ENCODE measurements at regions not wholly inside any gene's neighbourhood (a gene's known extent, or its start where the extent isn't known, plus 50 kb on each side); places are given as distances from the start of the nearest gene placed in this dataset.

- Histone ChIP-seq H3K4me1 (peaks cover 27 to 42% (median 37%) of the 10 kb centered on the region in 4 donors), H3K4me3 (no peak overlapping the region), H3K27ac (peak overlapping the region in 3 of 5 donors; percentile 48 to 88 (median 88)), H3K9me3 (peaks cover 0 to 9% (median 2%) of the 10 kb centered on the region in 4 donors), H3K27me3 (no peaks in the 10 kb centered on the region), H3K36me3 (no peaks in the 10 kb centered on the region)
- TF ChIP-seq, protein P1, sequence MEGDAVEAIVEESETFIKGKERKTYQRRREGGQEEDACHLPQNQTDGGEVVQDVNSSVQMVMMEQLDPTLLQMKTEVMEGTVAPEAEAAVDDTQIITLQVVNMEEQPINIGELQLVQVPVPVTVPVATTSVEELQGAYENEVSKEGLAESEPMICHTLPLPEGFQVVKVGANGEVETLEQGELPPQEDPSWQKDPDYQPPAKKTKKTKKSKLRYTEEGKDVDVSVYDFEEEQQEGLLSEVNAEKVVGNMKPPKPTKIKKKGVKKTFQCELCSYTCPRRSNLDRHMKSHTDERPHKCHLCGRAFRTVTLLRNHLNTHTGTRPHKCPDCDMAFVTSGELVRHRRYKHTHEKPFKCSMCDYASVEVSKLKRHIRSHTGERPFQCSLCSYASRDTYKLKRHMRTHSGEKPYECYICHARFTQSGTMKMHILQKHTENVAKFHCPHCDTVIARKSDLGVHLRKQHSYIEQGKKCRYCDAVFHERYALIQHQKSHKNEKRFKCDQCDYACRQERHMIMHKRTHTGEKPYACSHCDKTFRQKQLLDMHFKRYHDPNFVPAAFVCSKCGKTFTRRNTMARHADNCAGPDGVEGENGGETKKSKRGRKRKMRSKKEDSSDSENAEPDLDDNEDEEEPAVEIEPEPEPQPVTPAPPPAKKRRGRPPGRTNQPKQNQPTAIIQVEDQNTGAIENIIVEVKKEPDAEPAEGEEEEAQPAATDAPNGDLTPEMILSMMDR (IDR thresholded peaks at IDR 0.05): no peak
- TF ChIP-seq POLR2A (IDR thresholded peaks at IDR 0.05) (no peak), POLR2AphosphoS5 (IDR thresholded peaks at IDR 0.05) (no peak), EP300 (IDR thresholded peaks at IDR 0.05) (no peak)
- intact Hi-C loops (cut with DNase I; ENCODE audit: low total_unique reads): no loop called here
- 39 to 71% (median 45%) methylated on average over 3 of the region's 3 CpGs for WGBS, 5 donors
- peak; percentile 21 to 42 for DNase-seq
Measured at GRCh38 chr18:22018366-22018765, 151.0 kb upstream of the GATA6 start.

DNA sequence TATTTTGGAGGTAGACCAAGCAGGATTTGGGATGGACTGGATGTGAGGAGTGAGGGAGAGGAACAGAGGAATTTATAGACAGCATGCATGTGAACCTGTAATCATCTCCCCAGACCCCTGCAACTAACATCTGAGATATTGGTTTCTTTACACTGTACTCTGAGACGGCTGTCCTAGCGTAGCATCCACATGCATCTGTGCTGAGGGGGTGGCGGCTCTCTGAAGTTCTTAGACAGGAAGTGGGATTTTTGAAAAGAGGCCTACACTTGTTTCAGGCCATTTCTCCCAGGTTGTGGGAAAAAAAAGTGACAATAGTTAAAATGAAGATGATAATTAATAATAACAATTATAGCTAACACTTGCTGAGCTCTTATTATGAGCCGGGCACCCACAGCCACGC, 150.2 kb upstream of the GATA6 start:
- Histone ChIP-seq H3K4me3 (no peak overlapping the region), H3K27ac (peak overlapping the region; percentile 72 to 91 (median 88)), H3K36me3 (no peaks in the 10 kb centered on the region), H3K9me3 (peaks cover 0 to 1% (median 0%) of the 10 kb centered on the region in 4 donors), H3K27me3 (no peaks in the 10 kb centered on the region), H3K4me1 (peaks cover 27 to 45% (median 41%) of the 10 kb centered on the region in 4 donors)
- no peak for DNase-seq
- intact Hi-C loops (cut with DNase I; ENCODE audit: low total_unique reads): no loop called here
- WGBS, 5 donors: 84 to 90% (median 85%) methylated on average over 5 of the region's 5 CpGs
- no peak for TF ChIP-seq POLR2A (IDR thresholded peaks at IDR 0.05)
- TF ChIP-seq, protein P1 (IDR thresholded peaks at IDR 0.05): no peak
- no peak for TF ChIP-seq POLR2AphosphoS5 (IDR thresholded peaks at IDR 0.05)
- TF ChIP-seq EP300 (IDR thresholded peaks at IDR 0.05): no peak

GRCh38 chr18:22020127-22020866, 149.1 kb upstream of the GATA6 start:
- Histone ChIP-seq H3K4me1 (peaks cover 27 to 45% (median 41%) of the 10 kb centered on the region in 4 donors), H3K27me3 (no peaks in the 10 kb centered on the region), H3K36me3 (no peaks in the 10 kb centered on the region), H3K9me3 (no peaks in the 10 kb centered on the region), H3K27ac (peak overlapping the region; percentile 72 to 91 (median 88)), H3K4me3 (no peak overlapping the region)
- TF ChIP-seq, protein P1 (IDR thresholded peaks at IDR 0.05): no peak
- no peak for TF ChIP-seq POLR2AphosphoS5 (IDR thresholded peaks at IDR 0.05)
- TF ChIP-seq EP300 (IDR thresholded peaks at IDR 0.05): no peak
- TF ChIP-seq POLR2A (IDR thresholded peaks at IDR 0.05): no peak
- intact Hi-C loops (cut with DNase I; ENCODE audit: low total_unique reads): no loop called here
- 33 to 58% (median 41%) methylated on average over 12 of the region's 12 CpGs for WGBS, 5 donors
- DNase-seq: peak; percentile 51 to 57

GRCh38 chr18:22020867-22021370, 148.5 kb upstream of the GATA6 start:
- peaks cover 27 to 45% (median 41%) of the 10 kb centered on the region in 4 donors for H3K4me1 ChIP-seq
- H3K27ac ChIP-seq: peak overlapping the region; percentile 72 to 91 (median 88)

More at GRCh38 chr18:22020867-22021370, 148.5 kb upstream of the GATA6 start:
- TF ChIP-seq POLR2AphosphoS5 (IDR thresholded peaks at IDR 0.05) (no peak), EP300 (IDR thresholded peaks at IDR 0.05) (no peak), POLR2A (IDR thresholded peaks at IDR 0.05) (no peak)
- TF ChIP-seq, protein P1 (IDR thresholded peaks at IDR 0.05): no peak
- Histone ChIP-seq H3K27me3 (no peaks in the 10 kb centered on the region), H3K4me3 (no peak overlapping the region), H3K9me3 (no peaks in the 10 kb centered on the region), H3K36me3 (no peaks in the 10 kb centered on the region)
- intact Hi-C loops (cut with DNase I; ENCODE audit: low total_unique reads): no loop called here
- WGBS, 5 donors: 36 to 66% (median 49%) methylated on average over 7 of the region's 7 CpGs
- DNase-seq: peak in 1 of 2 donors; percentile 39

All from stomach (tissue), 8 donors.